Neural cell (in vitro differentiated cells): ENCODE measurements at regions not wholly inside any gene's neighbourhood (a gene's known extent, or its start where the extent isn't known, plus 50 kb on each side); places are given as distances from the start of the nearest gene placed in this dataset.

Experiments used
- H2AFZ ChIP-seq: fragments of 200-600, 300-800 bp; sonication (generic), shearing (Covaris generic); 2 replicates; pipeline ENCODE4 v1.6.0; 2014; ENCODE audit warnings: low read depth, mild to moderate bottlenecking, antibody characterized with exemption, low read length, moderate library complexity
- H3F3A ChIP-seq: fragments of 200-600 bp; shearing (Covaris generic); 2 replicates; pipeline ENCODE4 v1.6.1; 2016; ENCODE audit warnings: mild to moderate bottlenecking, moderate library complexity, mixed read lengths, antibody characterized with exemption, low read length; ENCODE audit not compliant: insufficient read depth, poor library complexity, severe bottlenecking
- H3K27ac ChIP-seq: fragments of 200-600, 300-800 bp; sonication (generic), shearing (Covaris generic); 2 replicates; pipeline ENCODE4 v1.5.1; 2014; ENCODE audit warnings: mild to moderate bottlenecking, low read length, moderate library complexity
- H3K27me3 ChIP-seq: fragments of 300-800, 200-600 bp; sonication (generic), shearing (Covaris generic); 2 replicates; pipeline ENCODE4 v1.6.0; 2014; ENCODE audit warnings: mild to moderate bottlenecking, low read depth, low read length, moderate library complexity; ENCODE audit not compliant: insufficient read depth
- H3K36me3 ChIP-seq: fragments of 300-800, 200-600 bp; sonication (generic), shearing (Covaris generic); 2 replicates; pipeline ENCODE4 v1.5.1; 2014; ENCODE audit warnings: mild to moderate bottlenecking, antibody characterized with exemption, low read length, moderate library complexity; ENCODE audit not compliant: insufficient read depth
- H3K4me2 ChIP-seq: fragments of 300-800, 200-600 bp; sonication (generic), shearing (Covaris generic); 2 replicates; pipeline ENCODE4 v1.6.0; 2014; ENCODE audit warnings: mild to moderate bottlenecking, low read length
- H3K4me3 ChIP-seq: fragments of 300-800, 200-600 bp; sonication (generic), shearing (Covaris generic); 2 replicates; pipeline ENCODE4 v1.5.1; 2014; ENCODE audit warnings: mild to moderate bottlenecking, low read length, moderate library complexity
- H3K79me2 ChIP-seq: fragments of 200-600 bp; shearing (Covaris generic); replicated peaks from 2 replicates; pipeline ENCODE4 v1.6.0; 2014; ENCODE audit warnings: mild to moderate bottlenecking, low read length, moderate library complexity; ENCODE audit not compliant: insufficient read depth
- H3K9ac ChIP-seq: fragments of 300-800, 200-600 bp; sonication (generic), shearing (Covaris generic); 2 replicates; pipeline ENCODE4 v1.6.1; 2016; ENCODE audit warnings: mild to moderate bottlenecking, low read length, mixed read lengths
- H3K9me2 ChIP-seq: fragments of 200-600 bp; shearing (Covaris generic); 2 replicates; pipeline ENCODE4 v1.6.1; 2016; ENCODE audit warnings: mild to moderate bottlenecking, low read length, mixed read lengths; ENCODE audit not compliant: insufficient read depth
- H3K9me3 ChIP-seq: fragments of 200-600, 300-800 bp; sonication (generic), shearing (Covaris generic); 2 replicates; pipeline ENCODE4 v1.6.1; 2016; ENCODE audit warnings: mild to moderate bottlenecking, mixed run types, low read length, moderate library complexity, mixed read lengths
- H4K20me1 ChIP-seq: fragments of 200-600 bp; shearing (Covaris generic); 2 replicates; pipeline ENCODE4 v1.6.1; 2016; ENCODE audit warnings: mild to moderate bottlenecking, mixed run types; ENCODE audit not compliant: insufficient read depth
- EP300 ChIP-seq: fragments of 450-650 bp; conservative IDR thresholded peaks from 2 replicates; pipeline ENCODE4 v1.6.1; 2014; ENCODE audit warnings: antibody characterized with exemption, mild to moderate bottlenecking, moderate library complexity; ENCODE audit not compliant: poor library complexity, severe bottlenecking
- EZH2 ChIP-seq: fragments of 200-600, 300-800 bp; shearing (Covaris generic), sonication (generic); IDR thresholded peaks from 2 replicates; pipeline ENCODE4 v1.6.1; 2014; ENCODE audit warnings: antibody characterized with exemption, low read length, borderline replicate concordance, mild to moderate bottlenecking; ENCODE audit not compliant: insufficient read depth, poor library complexity, severe bottlenecking
- MXI1 ChIP-seq: fragments of 450-650 bp; conservative IDR thresholded peaks from 2 replicates; pipeline ENCODE4 v1.6.1; 2014; ENCODE audit warnings: antibody characterized with exemption, mild to moderate bottlenecking; ENCODE audit not compliant: poor library complexity, severe bottlenecking
- POLR2AphosphoS5 ChIP-seq: IDR thresholded peaks from 2 replicates; pipeline ENCODE4 v1.6.1; 2012
- RAD21 ChIP-seq: fragments of 450-650 bp; conservative IDR thresholded peaks from 2 replicates; pipeline ENCODE4 v1.6.1; 2014; ENCODE audit warnings: antibody characterized with exemption, mild to moderate bottlenecking, moderate library complexity
- SMC3 ChIP-seq: fragments of 450-650 bp; conservative IDR thresholded peaks from 2 replicates; pipeline ENCODE4 v1.6.1; 2014; ENCODE audit warnings: antibody characterized with exemption, mild to moderate bottlenecking, moderate library complexity; ENCODE audit not compliant: poor library complexity
- TAF1 ChIP-seq: IDR thresholded peaks from 2 replicates; pipeline ENCODE4 v1.6.1; 2012; ENCODE audit warnings: low read depth
- TF ChIP-seq, protein P1 (sequence below): IDR thresholded peaks from 2 replicates; pipeline ENCODE4 v1.6.1; 2012; ENCODE audit warnings: borderline replicate concordance
- TF ChIP-seq, protein P2 (sequence below): fragments of 450-650 bp; IDR thresholded peaks from 2 replicates; pipeline ENCODE4 v1.5.1; 2014; ENCODE audit warnings: antibody characterized with exemption, mild to moderate bottlenecking, moderate library complexity; ENCODE audit not compliant: poor library complexity, severe bottlenecking

DNA sequence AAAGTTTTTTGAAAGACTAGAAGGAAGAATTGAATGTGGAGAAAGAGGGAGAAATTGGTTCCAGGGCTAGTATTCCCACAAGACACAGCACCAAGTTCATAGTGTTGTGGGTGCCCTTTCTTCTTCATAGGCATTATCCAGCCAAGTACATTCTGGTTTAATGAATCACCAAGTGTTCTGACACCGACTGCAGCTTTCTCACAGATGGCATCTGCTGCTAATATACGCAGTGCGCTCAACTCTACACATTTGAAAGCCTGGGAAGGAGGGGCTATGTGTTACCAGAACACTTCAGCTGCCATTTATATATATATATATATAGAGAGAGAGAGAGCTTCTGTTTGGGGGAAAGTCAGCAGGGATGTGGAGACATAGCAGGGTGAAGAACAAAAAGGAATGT is 1168.4 kb downstream of the GATA3 start:
- no peaks in the 10 kb centered on the region for H3K9me3 ChIP-seq
- no peaks in the 10 kb centered on the region for H3K36me3 ChIP-seq
- H3K9ac ChIP-seq, result no peak overlapping the region
- TF ChIP-seq, protein P1, sequence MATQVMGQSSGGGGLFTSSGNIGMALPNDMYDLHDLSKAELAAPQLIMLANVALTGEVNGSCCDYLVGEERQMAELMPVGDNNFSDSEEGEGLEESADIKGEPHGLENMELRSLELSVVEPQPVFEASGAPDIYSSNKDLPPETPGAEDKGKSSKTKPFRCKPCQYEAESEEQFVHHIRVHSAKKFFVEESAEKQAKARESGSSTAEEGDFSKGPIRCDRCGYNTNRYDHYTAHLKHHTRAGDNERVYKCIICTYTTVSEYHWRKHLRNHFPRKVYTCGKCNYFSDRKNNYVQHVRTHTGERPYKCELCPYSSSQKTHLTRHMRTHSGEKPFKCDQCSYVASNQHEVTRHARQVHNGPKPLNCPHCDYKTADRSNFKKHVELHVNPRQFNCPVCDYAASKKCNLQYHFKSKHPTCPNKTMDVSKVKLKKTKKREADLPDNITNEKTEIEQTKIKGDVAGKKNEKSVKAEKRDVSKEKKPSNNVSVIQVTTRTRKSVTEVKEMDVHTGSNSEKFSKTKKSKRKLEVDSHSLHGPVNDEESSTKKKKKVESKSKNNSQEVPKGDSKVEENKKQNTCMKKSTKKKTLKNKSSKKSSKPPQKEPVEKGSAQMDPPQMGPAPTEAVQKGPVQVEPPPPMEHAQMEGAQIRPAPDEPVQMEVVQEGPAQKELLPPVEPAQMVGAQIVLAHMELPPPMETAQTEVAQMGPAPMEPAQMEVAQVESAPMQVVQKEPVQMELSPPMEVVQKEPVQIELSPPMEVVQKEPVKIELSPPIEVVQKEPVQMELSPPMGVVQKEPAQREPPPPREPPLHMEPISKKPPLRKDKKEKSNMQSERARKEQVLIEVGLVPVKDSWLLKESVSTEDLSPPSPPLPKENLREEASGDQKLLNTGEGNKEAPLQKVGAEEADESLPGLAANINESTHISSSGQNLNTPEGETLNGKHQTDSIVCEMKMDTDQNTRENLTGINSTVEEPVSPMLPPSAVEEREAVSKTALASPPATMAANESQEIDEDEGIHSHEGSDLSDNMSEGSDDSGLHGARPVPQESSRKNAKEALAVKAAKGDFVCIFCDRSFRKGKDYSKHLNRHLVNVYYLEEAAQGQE, result no peak
- TF ChIP-seq EZH2 (no peak), EP300 (no peak), POLR2AphosphoS5 (no peak), MXI1 (no peak)
- H4K20me1 ChIP-seq, result no peaks in the 10 kb centered on the region
- no peak overlapping the region for H3K4me3 ChIP-seq
- no peak overlapping the region for H3K27ac ChIP-seq
- H3K27me3 ChIP-seq, result no peaks in the 10 kb centered on the region
- no peaks in the 10 kb centered on the region for H3F3A ChIP-seq
- H3K79me2 ChIP-seq, result no peaks in the 10 kb centered on the region
- no peak overlapping the region for H2AFZ ChIP-seq
- no peaks in the 10 kb centered on the region for H3K9me2 ChIP-seq
- H3K4me2 ChIP-seq, result no peak overlapping the region

DNA sequence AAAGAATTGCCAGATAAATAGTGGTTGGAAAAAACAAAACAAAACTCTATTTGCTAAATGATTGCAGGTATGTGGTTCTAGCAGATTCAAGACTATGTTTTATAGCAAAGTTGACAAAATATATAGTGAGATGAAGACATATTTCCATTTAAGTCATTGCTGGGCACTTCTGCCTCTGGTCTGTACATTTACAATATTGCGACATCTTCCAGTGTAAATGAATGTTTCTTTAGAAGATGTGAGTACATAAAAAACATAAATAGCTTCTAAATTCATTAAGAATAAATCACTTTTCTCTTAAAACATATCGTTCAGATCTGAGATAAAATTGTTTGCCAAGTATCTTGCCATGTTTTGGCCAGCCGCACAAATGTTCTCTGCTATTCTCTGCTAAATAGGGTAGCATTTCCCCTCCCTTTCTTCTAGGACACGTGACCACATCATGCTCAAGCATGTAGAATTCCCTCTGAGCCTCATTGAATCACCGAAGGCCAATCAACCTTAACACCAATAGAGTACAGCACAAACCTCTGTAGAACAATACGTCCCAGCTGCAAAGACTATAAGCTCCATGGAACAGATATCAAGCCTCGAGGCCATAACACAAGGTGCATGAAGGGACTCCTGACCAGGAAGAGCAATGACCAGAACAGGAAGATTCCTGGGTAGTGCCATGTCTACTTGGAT is 1173.3 kb downstream of the GATA3 start:
- no peaks in the 10 kb centered on the region for H4K20me1 ChIP-seq
- H3K9ac ChIP-seq, result no peak overlapping the region
- no peak overlapping the region for H3K4me2 ChIP-seq
- no peaks in the 10 kb centered on the region for H3K79me2 ChIP-seq
- no peaks in the 10 kb centered on the region for H3K9me2 ChIP-seq
- H2AFZ ChIP-seq, result no peak overlapping the region
- H3K4me3 ChIP-seq, result no peak overlapping the region
- H3K9me3 ChIP-seq, result no peaks in the 10 kb centered on the region
- H3F3A ChIP-seq, result no peaks in the 10 kb centered on the region
- H3K27ac ChIP-seq, result no peak overlapping the region
- no peaks in the 10 kb centered on the region for H3K36me3 ChIP-seq
- no peaks in the 10 kb centered on the region for H3K27me3 ChIP-seq
- no peak for TF ChIP-seq POLR2AphosphoS5
- TF ChIP-seq, protein P1, result no peak
- TF ChIP-seq EZH2, result no peak
- TF ChIP-seq TAF1, result no peak
- no peak for TF ChIP-seq SMC3
- TF ChIP-seq, protein P2, sequence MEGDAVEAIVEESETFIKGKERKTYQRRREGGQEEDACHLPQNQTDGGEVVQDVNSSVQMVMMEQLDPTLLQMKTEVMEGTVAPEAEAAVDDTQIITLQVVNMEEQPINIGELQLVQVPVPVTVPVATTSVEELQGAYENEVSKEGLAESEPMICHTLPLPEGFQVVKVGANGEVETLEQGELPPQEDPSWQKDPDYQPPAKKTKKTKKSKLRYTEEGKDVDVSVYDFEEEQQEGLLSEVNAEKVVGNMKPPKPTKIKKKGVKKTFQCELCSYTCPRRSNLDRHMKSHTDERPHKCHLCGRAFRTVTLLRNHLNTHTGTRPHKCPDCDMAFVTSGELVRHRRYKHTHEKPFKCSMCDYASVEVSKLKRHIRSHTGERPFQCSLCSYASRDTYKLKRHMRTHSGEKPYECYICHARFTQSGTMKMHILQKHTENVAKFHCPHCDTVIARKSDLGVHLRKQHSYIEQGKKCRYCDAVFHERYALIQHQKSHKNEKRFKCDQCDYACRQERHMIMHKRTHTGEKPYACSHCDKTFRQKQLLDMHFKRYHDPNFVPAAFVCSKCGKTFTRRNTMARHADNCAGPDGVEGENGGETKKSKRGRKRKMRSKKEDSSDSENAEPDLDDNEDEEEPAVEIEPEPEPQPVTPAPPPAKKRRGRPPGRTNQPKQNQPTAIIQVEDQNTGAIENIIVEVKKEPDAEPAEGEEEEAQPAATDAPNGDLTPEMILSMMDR, result no peak
- TF ChIP-seq EP300, result no peak
- no peak for TF ChIP-seq MXI1
- no peak for TF ChIP-seq RAD21
